NCI-H69 (cell line): ENCODE measurements at regions not wholly inside any gene's neighbourhood (a gene's known extent, or its start where the extent isn't known, plus 50 kb on each side); places are given as distances from the start of the nearest gene placed in this dataset.

ENCODE experiments used
- DNase-seq: peaks from one replicate; lab custom pipeline; 2025; lab: John Stamatoyannopoulos, UW

DNA sequence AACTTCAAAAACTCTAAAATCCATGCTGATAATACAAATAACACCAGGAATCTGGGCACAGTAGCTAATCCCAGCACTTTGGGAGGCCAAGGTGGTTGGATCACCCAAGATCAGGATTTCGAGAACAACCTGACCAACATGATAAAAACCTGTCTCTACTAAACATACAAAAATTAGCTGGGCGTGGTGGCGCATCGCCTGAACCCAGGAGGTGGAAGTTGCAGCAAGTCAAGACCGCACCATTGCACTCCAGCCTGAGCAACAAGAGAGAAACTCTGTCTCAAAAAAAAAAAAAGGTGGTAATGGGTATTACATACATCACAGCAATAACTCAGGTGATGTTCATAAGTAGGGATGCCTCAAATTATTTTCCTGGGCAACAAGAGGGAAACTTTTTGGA, 315.0 kb upstream of the MEOX2 start:
- DNase-seq: no peak

DNA sequence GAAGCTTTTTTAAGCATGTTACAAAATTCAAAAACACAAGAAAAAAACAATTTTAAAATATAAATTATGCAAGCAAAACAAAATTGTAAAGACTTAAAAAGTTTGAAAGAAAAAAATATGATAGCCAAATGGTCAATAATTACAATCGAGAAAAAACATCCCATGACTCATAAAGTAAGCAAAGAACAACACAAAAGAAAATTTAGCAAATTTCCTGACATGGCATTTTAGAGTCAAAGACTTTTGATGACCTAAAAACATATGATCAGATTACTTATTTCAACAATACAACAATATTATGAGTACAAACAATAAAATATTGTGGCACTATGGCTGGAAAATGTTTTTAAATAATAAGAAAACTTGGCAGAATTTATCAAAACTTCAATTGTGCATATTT, 312.1 kb upstream of the MEOX2 start:
- no peak for DNase-seq

DNA sequence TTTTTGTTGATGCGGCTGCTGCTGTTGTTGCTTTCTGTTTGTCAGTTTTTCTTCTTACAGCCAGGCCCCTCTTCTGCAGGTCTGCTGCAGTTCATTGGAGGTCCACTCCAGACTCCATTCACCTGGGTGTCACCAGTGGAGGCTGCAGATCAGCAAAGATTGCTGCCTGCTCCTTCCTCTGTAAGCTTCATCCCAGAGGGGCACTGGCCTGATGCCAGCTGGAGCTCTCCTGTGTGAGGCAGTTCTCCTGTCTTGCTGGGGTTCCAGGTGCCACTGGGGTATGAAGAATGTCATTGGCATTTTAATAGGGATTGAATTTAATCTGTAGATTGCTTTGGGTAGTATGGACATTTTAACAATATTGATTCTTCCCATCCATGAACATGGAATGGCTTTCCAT, 308.5 kb upstream of the MEOX2 start:
- no peak for DNase-seq

- no peak for DNase-seq
These were observed 302.7 kb upstream of the MEOX2 start for GRCh38 chr7:15989194-15989593.

- no peak for DNase-seq
These were observed 299.3 kb upstream of the MEOX2 start for GRCh38 chr7:15985587-15986384.

GRCh38 chr7:15977663-15978062, 291.2 kb upstream of the MEOX2 start:
- no peak for DNase-seq

- no peak for DNase-seq
These were observed 286.4 kb upstream of the MEOX2 start for GRCh38 chr7:15972862-15973275.

- no peak for DNase-seq
These were observed 281.1 kb upstream of the MEOX2 start for GRCh38 chr7:15967551-15967950.

- DNase-seq: no peak
These were observed 280.6 kb upstream of the MEOX2 start for GRCh38 chr7:15967121-15967520.

- DNase-seq: no peak
These were observed 276.7 kb upstream of the MEOX2 start for GRCh38 chr7:15963206-15963605.

DNA sequence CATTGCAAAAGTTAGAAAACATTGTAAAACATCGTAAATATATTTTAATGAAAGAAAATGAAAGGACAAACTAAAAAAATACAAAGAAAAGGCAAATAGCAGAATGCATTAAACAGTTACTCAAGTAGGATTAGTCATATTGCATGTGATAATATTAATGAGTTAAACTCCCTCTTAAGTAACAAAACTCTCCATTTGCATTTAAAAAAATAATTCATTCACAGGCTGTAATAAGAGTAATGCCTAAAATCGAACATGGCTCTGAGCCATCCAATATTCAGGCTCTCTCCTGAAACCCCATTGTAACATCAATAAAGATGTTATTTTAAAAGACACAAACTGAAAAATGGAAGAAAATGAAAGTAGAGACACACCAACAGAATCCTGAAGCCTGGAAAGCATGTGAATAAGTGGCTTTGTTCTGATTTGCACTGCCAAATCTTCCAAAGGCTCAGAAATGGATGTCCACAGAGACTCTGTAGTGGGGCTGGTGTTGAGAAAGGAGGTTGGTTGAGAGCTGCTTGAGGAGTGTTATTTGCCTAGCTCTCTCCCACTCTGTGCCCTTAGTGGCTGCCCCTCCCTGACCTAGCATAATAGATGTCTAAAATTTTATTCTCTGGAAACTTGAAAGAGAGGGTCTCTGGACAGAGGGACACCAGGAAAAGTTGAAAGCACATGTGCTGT, 268.3 kb upstream of the MEOX2 start:
- no peak for DNase-seq

DNA sequence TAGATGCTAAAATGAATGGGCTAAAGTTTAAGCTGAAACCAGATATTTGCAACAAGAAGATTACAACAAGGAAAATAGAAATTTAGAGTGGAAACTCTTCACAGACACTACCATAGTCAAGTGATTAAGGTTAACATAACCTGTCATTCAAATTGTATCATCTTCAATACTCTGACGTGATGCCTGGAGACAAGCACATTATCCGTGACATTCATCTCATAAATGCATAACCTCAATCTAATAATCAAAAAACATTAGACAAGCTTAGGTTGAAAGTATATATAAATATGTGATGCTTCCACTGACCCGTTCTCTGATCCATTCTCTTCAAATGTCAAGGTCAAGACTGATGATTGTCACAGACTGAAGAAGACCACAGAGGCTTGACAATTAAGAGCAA, 263.8 kb upstream of the MEOX2 start:
- DNase-seq: no peak

DNA sequence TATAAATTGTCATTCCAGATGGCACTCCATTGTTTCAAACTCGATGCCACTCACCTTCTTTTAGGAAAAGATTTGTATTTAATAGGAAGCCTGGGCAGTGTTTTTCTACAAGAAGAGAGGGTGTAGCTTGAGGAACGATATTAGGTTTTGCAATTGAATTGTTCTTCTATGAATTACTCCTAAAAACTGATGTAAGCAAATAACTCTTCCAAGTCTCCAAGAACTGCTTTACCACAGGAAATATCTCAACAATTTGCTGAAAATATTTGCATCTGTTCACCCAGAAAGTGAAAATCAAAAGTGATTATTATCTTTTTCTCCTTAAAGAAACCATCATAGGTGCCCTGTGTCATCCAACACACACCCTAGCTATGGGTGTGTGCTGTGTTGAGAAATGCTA, 261.3 kb upstream of the MEOX2 start:
- no peak for DNase-seq

- no peak for DNase-seq
These were observed 251.6 kb upstream of the MEOX2 start for GRCh38 chr7:15938115-15938514.

- no peak for DNase-seq
These were observed 251.1 kb upstream of the MEOX2 start for GRCh38 chr7:15937571-15937970.

- DNase-seq: no peak
These were observed 250.5 kb upstream of the MEOX2 start for GRCh38 chr7:15936991-15937390.

GRCh38 chr7:15932318-15932717, 245.8 kb upstream of the MEOX2 start:
- no peak for DNase-seq

DNA sequence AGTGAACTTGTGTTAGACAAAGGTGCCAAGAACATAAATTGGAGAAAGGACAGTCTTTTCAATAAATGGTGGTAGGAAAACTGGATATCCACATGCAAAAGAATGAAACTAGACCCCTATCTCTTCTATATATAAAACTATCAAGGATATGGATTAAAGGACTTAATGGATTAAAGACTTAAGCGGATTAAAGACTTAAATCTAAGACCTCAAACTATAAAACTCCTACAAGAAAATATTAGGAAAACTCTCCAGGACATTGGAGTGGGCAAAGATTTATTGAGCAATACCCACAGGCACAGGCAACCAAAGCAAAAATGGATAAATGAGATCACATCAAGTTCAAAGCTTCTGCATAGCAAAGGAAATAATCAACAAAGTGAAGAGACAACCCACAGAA, 242.9 kb upstream of the MEOX2 start:
- DNase-seq: no peak

DNA sequence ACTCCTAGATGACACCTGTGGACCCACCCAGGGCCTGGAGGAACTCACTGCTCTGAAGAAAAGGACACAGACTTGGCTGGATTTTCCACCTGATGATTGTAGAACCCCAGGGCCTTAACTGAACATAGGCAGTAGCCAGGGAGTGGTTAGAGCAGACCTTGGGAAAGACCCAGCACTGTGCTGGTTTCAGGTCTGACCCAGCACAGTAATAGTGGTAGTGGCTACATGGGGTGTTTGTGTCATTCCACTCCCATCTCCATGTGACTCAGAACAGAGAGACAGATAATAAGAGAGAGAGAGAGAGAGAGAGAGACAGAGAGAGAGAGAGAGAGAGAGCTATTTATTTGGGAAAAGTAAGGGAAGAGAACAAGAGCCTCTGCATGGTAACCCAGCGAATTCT, 239.1 kb upstream of the MEOX2 start:
- no peak for DNase-seq

DNA sequence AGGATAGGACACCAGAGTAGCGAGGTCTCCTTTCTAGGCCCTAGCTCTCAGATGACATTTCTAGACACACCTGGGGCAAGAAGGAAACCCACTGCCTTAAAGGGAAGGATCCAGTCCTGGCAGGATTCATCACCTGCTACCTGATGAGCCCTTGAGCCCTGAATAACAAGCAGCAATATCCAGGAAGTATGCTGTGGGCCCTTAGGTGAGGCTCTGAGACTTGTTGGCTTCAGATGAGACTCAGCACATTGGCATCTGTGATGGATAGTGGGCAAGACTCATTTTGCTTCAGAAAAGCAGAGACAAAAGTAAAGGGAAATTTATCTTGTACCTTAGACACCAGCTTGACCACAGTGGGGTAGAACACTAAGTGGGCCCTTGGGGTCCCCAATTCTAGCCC, 238.4 kb upstream of the MEOX2 start:
- no peak for DNase-seq

- DNase-seq: no peak
These were observed 235.5 kb upstream of the MEOX2 start for GRCh38 chr7:15922002-15922401.

- DNase-seq: no peak
These were observed 235.1 kb upstream of the MEOX2 start for GRCh38 chr7:15921576-15921975.

DNA sequence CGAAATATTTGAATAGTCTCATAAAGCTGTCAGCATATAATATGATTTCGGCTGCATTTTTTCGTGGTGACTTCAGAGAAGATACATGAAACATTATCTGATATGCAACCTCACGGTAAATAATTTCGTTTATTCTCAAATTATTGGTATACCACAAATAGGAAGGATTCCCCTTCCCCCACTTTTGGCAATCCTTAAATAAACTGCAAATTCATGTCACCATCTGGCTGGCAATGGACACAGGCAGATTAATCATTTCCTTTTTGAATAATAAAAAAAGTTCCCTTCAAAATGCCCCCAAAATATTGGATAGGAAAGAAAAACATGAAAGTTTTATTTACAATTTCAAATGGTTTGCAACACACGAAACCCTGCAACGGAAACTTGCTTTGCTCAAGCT, 234.5 kb upstream of the MEOX2 start:
- DNase-seq: no peak
